ENCODE measurements at regions not wholly inside any gene's neighbourhood (a gene's known extent, or its start where the extent isn't known, plus 50 kb on each side); places are given as distances from the start of the nearest gene placed in this dataset.
"Not testable (repeated sequence)": the region's sequence is repeated elsewhere in the genome, so short reads cannot be mapped to it uniquely, and the experiment has no call there.

DNA sequence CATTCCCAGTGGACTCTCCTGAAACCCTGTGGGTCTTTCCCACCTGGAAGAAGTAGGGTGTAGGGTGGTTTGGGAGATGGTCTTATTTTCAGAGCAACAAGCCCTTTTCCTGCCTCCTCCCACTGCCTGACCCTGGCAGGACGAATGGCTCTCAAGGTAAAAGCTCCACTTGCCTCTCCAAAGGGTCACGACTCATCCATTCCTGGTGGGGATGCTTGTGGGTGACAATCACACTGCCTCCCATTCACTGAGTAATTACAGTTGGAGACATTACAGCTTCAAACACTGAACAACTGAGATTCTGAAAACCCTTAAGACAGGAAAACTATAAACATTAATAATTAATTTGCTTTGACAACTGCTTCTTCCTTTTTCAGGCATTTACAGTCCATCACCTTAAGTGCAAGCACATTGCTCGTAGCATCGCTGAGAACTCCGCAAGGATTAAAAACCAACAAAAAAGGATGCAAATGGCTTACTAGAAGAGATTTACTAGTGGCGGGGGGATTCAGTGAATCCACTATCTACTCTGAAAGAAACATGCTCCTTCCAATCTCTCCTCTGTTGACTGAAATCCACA lies 199.6 kb upstream of the IRS2 start:
- no peaks in the 10 kb centered on the region for H3K4me1 ChIP-seq

DNA sequence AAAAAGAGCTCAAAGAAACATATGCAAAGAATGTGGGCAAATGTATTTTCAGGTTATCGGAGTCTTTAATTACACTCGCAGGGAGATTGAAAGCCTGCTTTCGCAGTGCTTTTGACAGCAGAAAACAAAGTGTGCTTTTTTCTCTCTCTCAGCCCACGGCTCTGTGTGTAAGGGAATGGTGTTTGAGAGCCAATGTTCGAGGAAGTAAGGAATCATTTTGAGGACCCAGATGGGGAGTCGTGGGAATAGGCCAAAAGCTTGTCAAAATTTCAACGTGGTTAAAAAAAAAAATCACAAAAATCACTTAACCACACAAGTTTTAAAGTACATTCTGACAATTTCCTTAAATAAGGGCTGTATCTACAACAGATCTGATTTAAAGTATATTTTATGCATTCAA lies 197.1 kb upstream of the IRS2 start:
- no peak for DNase-seq
- intact Hi-C loops (cut with DNase I): no loop called here
- no peak for TF ChIP-seq CTCF (IDR thresholded peaks at IDR 0.05)
- Histone ChIP-seq H3K4me3 (no peak overlapping the region), H3K27ac (no peak overlapping the region), H3K9me3 (no peaks in the 10 kb centered on the region), H3K27me3 (no peaks in the 10 kb centered on the region), H3K4me1 (no peaks in the 10 kb centered on the region), H3K9ac (ENCODE audit: low read depth in 2 of 2, low read length in 2 of 2) (no peak overlapping the region), H3K36me3 (no peaks in the 10 kb centered on the region)

More for the DNA sequence above, 199.6 kb upstream of the IRS2 start:
- Histone ChIP-seq H3K27ac (no peak overlapping the region), H3K27me3 (no peaks in the 10 kb centered on the region), H3K4me3 (no peak overlapping the region), H3K9me3 (no peaks in the 10 kb centered on the region), H3K36me3 (no peaks in the 10 kb centered on the region), H3K9ac (ENCODE audit: low read depth in 2 of 2, low read length in 2 of 2) (no peak overlapping the region)
- TF ChIP-seq CTCF (IDR thresholded peaks at IDR 0.05): no peak
- intact Hi-C loops (cut with DNase I): no loop called here
- DNase-seq: no peak

DNA sequence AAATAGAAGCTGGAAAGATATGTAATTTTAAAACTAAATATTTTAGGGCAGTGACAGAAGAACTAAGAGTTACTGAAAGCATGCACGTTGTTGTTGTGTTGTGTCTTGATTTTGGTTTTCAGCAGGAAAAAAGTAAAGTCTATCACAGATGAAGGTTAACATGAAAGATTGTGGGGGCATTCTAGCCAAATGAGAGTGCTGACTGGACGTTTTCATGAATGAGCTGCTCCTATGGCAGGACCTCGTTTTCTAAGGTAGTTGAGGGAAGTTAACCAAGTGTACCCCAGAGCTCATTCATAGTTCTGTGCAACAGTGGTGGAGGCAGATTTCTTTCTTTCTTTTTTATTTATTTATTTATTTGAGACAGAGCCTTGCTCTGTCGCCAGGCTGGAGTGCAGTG lies 194.6 kb upstream of the IRS2 start:
- no peak overlapping the region for H3K9ac ChIP-seq (ENCODE audit: low read depth in 2 of 2, low read length in 2 of 2)
- intact Hi-C loops (cut with DNase I): no loop called here
- H3K27ac ChIP-seq: no peak overlapping the region
- no peaks in the 10 kb centered on the region for H3K9me3 ChIP-seq
- H3K36me3 ChIP-seq: no peaks in the 10 kb centered on the region
- TF ChIP-seq CTCF (IDR thresholded peaks at IDR 0.05): no peak
- H3K4me1 ChIP-seq: no peaks in the 10 kb centered on the region
- DNase-seq: no peak
- H3K4me3 ChIP-seq: no peak overlapping the region
- no peaks in the 10 kb centered on the region for H3K27me3 ChIP-seq

DNA sequence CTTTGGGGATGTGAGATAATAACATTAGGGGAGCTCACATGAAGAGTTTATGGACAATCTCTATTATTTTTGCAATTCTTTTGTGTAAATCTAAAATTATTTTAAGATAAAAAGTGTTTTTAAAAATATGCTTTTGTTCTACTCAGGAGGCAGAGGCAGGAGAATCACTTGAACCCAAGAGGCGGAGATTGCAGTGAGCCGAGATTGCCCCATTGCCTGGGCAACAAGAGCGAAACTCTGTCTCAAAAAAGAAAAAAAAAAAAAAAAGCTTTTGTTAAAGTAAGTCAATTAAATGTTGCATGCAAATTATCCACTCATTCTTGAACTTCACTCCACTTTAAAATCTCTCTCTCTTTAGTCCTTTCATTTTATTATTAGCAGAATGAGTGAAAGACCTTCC lies 193.3 kb upstream of the IRS2 start:
- H3K9ac ChIP-seq (ENCODE audit: low read depth in 2 of 2, low read length in 2 of 2); intact Hi-C loops (cut with DNase I); H3K9me3 ChIP-seq; DNase-seq; H3K36me3 ChIP-seq; H3K27ac ChIP-seq; H3K4me3 ChIP-seq; H3K27me3 ChIP-seq; H3K4me1 ChIP-seq: not testable (repeated sequence)

- intact Hi-C loops (cut with DNase I): no loop called here
- Histone ChIP-seq H3K9ac (ENCODE audit: low read depth in 2 of 2, low read length in 2 of 2) (no peak overlapping the region), H3K27me3 (no peaks in the 10 kb centered on the region), H3K9me3 (no peaks in the 10 kb centered on the region), H3K4me1 (no peaks in the 10 kb centered on the region), H3K27ac (no peak overlapping the region), H3K36me3 (no peaks in the 10 kb centered on the region), H3K4me3 (no peak overlapping the region)
- no peak for TF ChIP-seq CTCF (IDR thresholded peaks at IDR 0.05)
- no peak for DNase-seq
Observed at GRCh38 chr13:109979228-109979627, 192.8 kb upstream of the IRS2 start.

GRCh38 chr13:109977212-109977968 lies 191.0 kb upstream of the IRS2 start:
- DNase-seq: no peak
- Histone ChIP-seq H3K9ac (ENCODE audit: low read depth in 2 of 2, low read length in 2 of 2) (no peak overlapping the region), H3K9me3 (no peaks in the 10 kb centered on the region), H3K27me3 (no peaks in the 10 kb centered on the region), H3K27ac (no peak overlapping the region), H3K36me3 (no peaks in the 10 kb centered on the region), H3K4me1 (no peaks in the 10 kb centered on the region), H3K4me3 (no peak overlapping the region)
- TF ChIP-seq CTCF (IDR thresholded peaks at IDR 0.05): no peak
- intact Hi-C loops (cut with DNase I): no loop called here
